ENCODE measurements at regions not wholly inside any gene's neighbourhood (a gene's known extent, or its start where the extent isn't known, plus 50 kb on each side); places are given as distances from the start of the nearest gene placed in this dataset.

DNA sequence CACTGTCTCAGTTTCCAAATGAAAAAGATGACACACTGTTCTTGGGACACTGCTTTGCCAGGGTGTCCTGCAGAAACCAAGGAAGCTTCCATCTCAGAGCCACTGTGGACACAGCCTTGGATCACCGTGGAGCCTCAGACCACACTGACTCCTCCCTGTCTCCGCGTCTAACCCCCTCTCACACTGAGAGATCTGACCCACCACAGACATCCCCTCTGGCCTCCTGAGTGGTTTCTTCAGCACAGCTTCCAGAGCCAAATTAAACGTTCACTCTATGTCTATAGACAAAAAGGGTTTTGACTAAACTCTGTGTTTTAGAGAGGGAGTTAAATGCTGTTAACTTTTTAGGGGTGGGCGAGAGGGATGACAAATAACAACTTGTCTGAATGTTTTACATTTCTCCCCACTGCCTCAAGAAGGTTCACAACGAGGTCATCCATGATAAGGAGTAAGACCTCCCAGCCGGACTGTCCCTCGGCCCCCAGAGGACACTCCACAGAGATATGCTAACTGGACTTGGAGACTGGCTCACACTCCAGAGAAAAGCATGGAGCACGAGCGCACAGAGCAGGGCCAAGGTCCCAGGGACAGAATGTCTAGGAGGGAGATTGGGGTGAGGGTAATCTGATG is 113.4 kb upstream of the PKDCC start:
- no peak for DNase-seq (ENCODE audit: low read depth)

- no peak for DNase-seq (ENCODE audit: low read depth)
These were observed 112.8 kb upstream of the PKDCC start for GRCh38 chr2:41935002-41935401.

- DNase-seq (ENCODE audit: low read depth): no peak
These were observed 112.0 kb upstream of the PKDCC start for GRCh38 chr2:41935825-41936224.

DNA sequence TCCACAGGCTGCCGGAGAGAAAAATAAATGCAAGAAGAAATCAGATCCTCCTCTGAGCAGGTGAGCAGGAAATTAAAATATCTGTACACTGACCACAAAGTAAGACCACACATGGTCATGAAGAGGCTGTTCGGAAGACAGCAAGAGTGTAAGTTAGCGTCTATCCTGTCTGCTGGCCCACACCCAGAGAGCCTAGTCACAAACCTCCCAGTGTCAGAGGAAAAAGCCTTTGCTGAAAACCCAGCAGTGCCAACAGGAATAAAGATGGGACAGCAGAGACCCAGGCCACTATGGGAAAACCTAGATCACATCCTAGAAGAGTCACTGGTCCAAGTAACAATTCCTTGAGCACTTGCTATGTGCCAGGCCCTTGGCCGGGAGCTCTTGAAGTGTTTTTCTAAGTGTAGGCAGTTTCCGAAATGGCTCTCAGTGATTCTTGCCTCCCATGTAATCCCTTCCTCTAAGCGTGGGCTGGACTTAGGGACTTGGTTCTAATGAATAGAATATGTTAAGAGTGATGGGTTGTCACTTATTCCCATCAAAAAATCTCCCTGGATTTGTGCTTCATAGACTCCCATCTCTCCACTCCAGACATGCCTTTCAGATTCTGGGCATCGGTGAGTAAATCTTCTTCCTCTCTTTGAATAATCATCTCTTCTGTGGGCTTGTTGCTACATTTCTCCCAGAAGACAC is 110.9 kb upstream of the PKDCC start:
- no peak for DNase-seq (ENCODE audit: low read depth)

DNA sequence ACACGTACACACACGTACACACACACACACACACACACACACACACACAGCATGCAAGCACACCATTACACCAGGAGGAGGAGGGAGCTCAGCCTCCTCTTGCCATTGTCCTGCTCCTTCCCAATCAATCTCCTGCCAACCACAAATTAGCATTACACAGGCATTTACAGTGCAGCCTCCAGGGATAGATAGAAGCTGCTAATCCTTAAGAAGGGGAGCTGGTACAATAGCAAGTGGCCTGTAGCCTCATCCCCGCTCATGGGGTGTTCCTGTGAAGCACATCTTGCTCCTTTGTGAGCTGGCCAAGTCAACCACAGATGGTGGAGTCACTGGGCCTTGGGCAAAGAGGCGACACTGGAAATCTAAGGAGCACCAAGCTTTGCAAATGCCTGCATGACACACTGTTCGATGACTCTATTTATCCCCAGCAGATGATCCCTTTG is 110.3 kb upstream of the PKDCC start:
- no peak for DNase-seq (ENCODE audit: low read depth)

DNA sequence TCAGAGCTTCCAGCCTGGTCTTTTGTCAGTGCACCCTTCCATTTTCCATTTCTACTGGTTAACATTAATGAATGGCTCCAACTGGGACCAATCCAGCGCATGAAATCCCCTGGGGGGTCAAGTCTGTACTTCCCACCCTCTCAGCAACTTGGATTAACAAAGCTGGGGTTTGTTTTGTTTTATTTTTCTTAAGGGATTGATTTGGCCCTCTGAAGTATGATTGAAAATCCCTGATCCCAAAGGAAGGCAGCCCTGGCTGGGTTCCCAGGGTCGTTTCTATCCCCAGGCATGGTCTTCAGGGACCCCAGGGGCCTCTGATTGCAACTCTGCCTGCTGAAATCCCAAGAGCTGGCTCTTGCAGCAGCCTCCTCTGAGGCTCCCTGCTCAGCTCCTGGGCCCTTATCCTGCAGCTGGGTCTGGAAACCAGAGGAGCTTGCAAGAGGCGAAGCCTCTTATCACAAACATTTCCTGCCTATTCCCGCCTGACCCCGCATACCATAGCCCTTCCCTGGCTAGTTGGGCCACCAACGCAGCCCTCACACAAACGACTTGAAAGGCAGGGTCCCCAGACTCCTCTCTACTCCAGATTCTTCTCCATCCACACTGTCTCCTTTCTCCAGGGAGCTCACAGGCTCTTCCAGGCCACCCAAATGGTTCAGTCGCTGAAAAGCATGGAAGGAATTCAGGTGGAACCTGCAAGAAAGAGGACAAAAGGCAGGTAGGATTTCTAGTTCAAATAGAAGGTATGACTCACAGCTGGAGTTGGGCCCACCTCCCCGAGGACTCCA is 109.7 kb upstream of the PKDCC start:
- DNase-seq (ENCODE audit: low read depth): no peak

- no peak for DNase-seq (ENCODE audit: low read depth)
These were observed 107.6 kb upstream of the PKDCC start for GRCh38 chr2:41940060-41940744.

DNA sequence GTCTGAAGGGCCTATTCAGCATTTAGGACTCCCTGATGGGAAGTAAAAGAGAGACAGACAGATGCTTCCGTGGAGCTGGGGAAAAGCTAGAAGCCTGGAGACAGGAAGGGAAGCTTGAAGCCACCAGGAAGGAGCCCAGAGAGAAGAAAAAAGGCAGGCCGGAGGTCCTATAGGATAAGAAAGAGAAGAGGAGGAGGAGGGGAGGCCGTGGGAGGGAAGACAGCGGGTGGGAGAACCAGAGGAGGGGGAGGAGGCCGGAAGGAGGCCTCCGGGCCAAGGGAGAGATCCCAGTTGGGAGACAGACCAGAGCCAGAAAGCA is 107.1 kb upstream of the PKDCC start:
- no peak for DNase-seq (ENCODE audit: low read depth)

- no peak for DNase-seq (ENCODE audit: low read depth)
These were observed 106.0 kb upstream of the PKDCC start for GRCh38 chr2:41941831-41942230.

DNA sequence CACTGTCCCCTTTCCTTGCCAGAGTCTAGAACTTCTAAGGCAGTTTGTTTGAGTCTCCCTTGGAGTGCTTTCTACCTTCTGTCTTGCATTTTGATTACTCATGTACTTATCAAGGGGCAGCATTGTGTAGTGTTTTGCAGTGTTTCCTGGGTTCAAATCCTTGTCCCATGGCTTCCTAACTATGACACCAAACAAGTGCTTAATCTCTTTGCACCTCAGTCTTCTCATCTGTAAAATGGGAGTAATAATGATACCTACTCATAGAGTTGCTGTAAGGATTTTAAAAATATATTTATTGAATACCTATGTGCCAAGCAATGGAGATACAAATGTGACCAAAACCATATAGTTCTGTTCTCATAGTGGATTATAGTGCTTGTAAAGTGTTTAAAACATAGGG is 105.5 kb upstream of the PKDCC start:
- DNase-seq (ENCODE audit: low read depth): no peak

- no peak for DNase-seq (ENCODE audit: low read depth)
These were observed 104.7 kb upstream of the PKDCC start for GRCh38 chr2:41943159-41943558.

- no peak for DNase-seq (ENCODE audit: low read depth)
These were observed 103.5 kb upstream of the PKDCC start for GRCh38 chr2:41944220-41944880.

GRCh38 chr2:41947701-41948396 is 100.0 kb upstream of the PKDCC start:
- no peak for DNase-seq (ENCODE audit: low read depth)

DNA sequence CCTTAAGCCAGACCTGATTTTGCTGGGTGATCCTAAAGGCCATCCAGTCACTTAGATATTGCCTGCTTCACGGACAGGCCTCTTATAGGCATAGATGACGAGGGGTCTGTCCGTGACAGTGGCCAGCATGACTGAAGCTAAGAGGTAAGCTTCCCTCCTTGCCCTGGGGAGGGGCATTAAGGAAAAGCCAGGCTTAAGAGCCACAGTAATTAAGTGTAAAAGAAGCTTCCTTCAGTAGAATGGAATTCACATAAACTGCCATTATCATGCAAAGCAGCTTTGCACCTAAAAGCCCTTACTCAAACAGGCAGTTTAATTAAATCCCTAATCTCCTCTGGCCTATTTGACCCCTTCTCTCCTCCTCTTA is 99.4 kb upstream of the PKDCC start:
- DNase-seq (ENCODE audit: low read depth): no peak

- no peak for DNase-seq (ENCODE audit: low read depth)
These were observed 98.5 kb upstream of the PKDCC start for GRCh38 chr2:41949091-41949882.

GRCh38 chr2:41949883-41950665 is 97.7 kb upstream of the PKDCC start:
- no peak for DNase-seq (ENCODE audit: low read depth)

- DNase-seq (ENCODE audit: low read depth): no peak
These were observed 97.2 kb upstream of the PKDCC start for GRCh38 chr2:41950666-41950960.

GRCh38 chr2:41954304-41955291 is 93.2 kb upstream of the PKDCC start:
- no peak for DNase-seq (ENCODE audit: low read depth)
